HG02970 (cell line): ENCODE measurements at regions not wholly inside any gene's neighbourhood (a gene's known extent, or its start where the extent isn't known, plus 50 kb on each side); places are given as distances from the start of the nearest gene placed in this dataset.
"Not testable (repeated sequence)": the region's sequence is repeated elsewhere in the genome, so short reads cannot be mapped to it uniquely, and the experiment has no call there.

Experiments
- ATAC-seq: cut with Tn5 transposase; IDR thresholded peaks from one replicate; pipeline ENCODE4 v1.9.1; 2021; ENCODE audit warnings: mild to moderate bottlenecking, moderate library complexity, moderate number of reproducible peaks; ENCODE audit not compliant: unreplicated experiment, low FRiP score

DNA sequence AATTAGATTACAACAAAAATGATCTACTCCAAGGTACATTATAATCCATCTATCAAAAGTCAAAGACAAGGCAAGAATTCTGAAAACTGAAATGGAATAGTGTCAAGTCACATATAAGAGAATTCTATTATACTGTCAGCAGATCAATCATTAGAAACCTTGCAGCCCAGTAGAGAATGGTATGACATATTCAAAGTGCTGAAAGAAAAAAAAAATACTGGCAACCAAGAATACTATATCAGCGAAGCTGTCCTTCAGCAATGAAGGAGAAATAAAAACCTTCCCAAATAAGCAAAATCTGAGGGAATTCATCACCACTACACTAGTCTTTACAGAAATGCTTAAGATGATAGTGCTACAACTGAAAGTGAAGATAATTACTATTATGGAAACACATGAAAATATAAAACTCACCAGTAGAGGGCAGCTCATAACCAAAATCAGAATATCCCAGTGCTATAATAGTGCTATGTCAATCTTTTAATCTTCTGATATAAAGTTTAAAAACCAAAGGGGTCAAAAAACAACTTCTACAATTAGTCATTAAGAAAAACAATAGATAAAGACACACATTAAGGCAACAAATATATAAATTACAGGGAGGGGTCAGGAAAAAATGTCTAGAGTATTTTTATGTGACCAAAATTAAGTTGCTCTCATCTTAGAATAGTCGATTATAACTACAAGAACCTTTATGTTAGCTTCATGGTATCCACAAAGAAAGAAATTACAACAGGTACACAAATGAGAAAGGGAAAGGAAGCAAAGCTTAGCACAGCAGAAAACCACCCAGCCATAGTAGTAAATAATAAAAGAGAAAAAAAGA lies 190.7 kb upstream of the CNTN6 start:
- ATAC-seq: peak; percentile 84

DNA sequence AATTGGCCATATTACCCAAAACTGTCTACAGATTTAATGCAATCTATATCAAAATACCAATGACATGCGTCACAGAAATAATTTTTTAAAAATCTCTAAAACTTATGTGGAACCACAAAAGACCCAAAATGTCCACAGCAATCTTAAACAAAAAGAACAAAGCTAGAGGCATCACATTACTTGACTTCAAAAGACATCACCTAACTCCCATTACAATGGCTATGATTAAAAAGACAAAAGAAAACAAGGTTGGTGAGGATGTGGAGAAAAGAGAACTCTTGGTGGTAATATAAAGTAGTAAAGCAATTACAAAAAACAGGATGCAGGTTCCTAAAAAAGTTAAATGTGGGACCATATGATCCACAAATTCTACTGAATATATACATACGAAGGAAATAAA lies 187.6 kb upstream of the CNTN6 start:
- no peak for ATAC-seq

DNA sequence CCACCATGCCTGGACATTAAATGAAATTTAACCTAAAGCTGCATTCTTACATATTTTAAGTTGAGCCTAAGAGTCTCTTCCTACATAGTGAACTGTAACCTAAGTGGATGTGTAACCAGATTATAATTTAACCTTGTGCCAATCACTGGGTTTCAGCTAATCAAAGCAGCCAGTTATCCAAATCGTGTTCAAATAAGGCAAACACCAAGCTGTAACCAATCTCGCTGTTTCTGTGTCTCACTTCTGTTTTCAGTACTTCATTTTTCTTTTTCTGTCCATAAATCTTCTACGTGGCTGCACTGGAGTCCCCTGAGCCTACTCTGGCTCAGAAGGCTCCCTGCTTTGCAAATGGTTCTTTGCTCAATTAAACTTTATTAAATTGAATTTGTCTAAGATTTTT lies 186.1 kb upstream of the CNTN6 start:
- ATAC-seq: no peak

DNA sequence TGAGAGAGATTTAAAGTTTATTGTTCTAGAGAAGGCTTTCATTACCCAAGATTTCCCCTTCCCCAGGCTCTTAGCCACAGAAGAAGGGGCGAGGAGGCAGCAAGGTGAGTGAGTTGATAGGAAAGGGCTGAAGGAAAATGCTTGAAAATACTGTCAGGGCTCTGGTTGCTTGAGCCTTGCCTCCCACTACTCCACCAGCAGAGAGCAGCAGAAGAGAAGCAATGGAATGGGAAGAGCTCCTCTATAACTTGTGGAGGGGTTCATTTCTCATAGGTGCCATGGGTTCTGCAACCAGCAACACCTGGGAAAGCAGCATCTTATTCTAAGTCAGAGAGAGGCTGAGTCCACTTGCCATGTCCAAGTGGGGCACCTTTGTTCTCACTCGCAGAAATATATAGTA lies 184.0 kb upstream of the CNTN6 start:
- no peak for ATAC-seq

DNA sequence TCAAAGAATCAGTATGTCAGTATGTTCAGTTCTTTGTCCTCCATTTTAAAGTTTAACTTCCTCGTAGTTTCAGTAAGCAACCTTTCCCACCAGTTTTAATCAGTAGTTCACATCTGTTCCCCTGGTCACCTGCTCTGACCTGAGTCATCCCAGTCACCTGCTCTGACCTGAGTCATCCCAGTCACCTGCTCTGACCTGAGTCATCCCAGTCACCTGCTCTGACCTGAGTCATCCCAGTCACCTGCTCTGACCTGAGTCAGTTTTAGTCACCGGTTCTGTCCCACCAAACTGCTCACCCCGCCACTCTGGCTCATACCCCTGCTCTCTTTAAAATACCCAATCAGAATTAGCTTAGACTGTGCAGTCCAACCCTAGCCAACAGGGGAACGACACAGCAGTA lies 180.1 kb upstream of the CNTN6 start:
- ATAC-seq: not testable (repeated sequence)

DNA sequence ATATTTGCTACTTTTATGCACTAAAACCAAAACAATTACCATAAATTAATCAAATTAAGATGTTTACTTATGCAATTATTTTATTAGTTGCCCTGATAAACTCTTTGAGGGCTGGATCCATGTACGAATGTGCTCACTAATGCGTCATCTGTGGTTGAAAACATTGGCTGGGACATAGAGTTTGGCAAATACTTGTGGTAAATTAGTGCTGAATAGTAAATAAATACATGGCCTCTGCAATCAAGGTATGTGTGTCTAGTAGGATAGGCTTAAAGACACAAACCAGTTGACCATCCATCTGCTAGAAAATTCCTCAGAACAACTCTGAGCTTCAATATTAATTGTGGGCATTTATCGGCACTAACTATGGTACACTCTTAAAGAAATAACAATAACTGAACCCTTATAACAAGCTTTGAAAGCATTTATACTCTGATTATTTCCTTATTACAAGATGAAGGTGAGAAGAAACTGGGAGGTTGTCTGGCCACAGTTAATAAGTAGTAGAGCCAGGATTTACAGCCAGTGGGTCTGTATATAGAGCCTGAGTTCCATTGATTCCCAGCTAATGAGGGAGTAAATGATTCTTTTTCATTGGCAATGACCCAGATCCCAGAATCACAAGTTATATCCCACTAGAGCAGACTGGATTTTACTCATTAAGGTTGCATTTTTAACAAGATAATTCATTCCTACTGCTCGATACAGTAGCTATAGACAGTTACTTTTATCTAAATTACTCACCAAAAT lies 169.5 kb upstream of the CNTN6 start:
- ATAC-seq: no peak

DNA sequence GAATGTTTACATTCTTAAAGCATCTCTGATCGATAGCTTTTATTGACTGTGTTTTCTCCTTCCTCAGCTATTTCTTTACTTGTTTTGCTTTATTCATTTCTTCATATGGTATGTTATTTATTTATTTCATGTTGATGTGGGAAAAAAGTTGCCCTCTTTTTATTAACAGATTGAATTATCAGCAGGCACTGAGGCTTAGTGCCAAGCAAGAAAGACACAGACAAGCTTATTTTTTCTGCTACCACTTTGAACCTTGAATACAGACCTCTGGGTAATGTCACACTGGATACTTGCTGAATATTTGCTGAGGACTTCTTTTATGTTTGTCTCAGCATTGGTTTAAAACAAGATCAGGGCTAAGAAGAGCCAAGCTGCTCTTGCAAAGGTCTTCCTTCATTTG lies 162.0 kb upstream of the CNTN6 start:
- no peak for ATAC-seq

DNA sequence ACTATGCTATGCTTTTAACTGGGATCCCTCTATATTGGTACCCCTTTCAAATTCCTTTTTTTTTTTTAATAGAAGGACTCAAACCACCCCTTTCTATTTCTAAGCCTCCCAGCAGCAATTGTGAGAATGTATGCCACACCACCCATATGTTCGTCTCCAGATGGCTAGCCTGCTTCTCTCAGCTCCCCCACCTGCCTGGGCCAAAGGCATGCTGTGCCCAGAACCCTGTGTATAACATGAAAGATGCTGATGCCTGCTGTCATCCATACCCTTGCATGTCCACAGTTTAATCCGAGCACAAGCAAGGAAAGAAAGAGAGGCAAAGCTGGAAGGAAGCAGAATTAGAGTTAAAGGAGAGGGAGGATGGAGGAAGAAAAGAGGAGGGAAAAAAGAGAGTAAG lies 159.5 kb upstream of the CNTN6 start:
- ATAC-seq: no peak

DNA sequence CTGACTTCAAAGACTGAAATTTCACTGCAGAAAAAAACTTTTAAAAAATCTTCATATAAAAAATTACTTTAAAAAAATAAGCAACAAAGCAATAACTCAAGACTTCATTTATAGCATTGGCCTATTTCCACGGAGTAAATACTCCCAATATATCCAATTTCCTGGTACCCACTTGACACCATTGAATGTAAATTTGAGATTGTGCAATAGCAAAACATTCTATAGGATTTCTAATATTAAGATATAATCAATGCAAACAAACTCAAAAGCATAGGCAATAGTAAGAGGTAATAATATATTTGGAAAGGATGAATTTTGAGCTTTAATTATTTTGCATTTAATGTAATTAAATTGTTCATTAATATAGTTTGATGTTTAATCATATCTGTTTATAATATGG lies 148.0 kb upstream of the CNTN6 start:
- ATAC-seq: no peak

DNA sequence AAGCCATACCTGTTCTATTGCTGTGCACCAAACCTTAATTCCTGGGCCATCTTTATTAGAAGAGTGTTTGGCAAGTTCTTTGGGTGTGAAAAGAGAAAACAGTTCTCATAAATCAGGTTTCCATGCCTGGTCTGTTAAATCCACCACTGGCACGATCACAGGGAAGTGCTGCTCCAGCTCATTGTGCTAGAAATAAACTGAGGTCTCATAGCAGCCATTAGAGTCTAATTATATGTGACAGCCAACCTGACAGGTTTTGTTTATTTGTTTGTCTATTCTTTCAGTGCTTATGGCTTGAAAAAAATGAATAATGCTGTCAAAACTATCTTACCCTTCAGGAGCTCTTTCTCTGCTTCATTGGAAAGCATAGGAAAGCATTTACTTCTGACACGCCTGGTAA lies 147.1 kb upstream of the CNTN6 start:
- ATAC-seq: no peak

DNA sequence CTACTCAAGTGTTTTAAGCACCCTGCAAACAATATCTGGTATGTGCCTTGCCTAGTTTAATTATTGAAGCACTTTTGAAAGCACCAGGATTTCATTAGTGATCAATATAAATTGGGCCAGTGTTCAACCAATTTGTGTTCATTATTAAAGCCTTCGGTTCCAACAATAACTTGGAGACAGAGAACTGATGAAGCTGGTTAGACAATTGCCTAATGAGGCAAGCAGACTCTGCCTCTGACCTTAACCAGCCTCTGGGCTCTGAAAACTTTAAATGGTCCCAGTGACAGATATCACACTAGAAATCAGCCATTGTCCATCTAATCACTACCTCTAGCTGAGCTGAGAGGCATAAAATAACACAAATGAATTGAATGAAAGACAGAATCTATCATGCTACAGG lies 139.9 kb upstream of the CNTN6 start:
- ATAC-seq: no peak

DNA sequence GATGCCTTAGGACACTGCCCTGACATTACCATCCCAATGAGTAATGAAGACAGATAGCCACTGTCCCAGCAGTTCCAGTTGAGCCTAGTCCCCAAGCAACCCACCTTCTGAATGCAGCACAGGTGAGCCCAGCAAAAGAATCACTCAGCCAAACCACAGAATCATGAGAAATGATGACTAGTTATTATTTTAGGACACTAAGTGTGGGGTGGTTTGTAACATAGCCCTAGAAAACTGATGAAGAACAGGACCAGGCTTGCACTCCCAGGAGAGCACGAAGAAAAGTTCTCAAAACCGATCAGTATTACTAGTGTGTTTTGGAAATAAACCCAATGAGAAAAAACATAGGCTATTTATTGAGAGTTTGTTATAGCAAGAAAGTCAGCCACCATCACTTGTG lies 129.6 kb upstream of the CNTN6 start:
- no peak for ATAC-seq

DNA sequence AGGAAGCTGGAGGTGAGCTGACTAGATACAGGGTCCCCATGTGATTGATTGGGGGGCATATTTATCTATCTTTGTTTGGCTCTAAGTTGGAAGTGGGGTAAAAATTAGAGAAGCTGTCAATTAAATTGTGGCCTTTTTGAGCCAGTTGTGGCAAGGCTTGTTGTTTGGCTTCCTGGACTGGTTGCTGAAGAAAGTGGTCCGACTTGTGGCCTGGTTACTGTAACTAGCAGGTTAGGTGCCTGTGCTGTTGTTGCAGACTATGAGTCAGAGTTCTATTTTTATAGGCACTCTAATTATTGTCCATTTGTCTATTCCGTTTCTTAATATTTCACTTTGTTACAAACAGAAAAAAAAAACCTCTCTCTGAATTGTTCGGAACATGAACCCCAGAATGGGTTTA lies 129.1 kb upstream of the CNTN6 start:
- ATAC-seq: no peak

DNA sequence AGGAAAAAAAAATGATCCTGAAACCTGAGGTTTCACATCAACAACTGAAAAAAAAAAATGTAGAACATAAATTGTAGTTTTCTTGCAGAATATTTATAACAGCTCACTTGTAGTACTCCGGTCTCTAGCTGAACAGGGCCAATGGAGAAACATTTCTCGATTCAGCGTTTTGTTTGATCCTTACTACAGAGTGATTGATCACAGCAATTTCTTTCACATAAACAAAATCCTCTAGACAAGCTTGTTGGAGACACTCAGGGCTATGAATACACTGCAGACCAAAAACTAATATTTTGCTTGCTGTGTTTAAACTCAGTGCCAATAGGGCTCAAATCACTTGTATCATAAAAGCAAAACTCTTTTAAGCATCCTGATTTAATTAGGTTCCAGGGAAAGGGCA lies 127.0 kb upstream of the CNTN6 start:
- no peak for ATAC-seq

DNA sequence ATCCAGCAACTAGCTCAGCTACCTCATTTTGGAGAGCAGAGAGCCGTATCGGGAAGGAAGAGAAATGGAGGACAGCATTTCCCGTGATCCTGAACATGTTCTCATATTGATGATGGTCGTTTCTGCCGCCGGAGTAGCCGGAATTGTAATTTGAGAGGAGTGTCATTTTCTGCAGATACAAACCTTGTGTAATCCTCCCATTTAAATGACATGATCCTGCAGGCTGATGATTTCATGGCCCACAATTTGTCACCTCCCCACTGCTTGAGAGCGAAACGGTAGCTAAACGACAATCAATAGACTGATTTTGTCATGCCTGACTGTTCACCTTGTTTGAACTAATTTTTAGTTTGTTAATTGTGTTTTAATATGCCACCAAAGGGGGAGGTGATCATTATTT lies 126.5 kb upstream of the CNTN6 start:
- no peak for ATAC-seq

DNA sequence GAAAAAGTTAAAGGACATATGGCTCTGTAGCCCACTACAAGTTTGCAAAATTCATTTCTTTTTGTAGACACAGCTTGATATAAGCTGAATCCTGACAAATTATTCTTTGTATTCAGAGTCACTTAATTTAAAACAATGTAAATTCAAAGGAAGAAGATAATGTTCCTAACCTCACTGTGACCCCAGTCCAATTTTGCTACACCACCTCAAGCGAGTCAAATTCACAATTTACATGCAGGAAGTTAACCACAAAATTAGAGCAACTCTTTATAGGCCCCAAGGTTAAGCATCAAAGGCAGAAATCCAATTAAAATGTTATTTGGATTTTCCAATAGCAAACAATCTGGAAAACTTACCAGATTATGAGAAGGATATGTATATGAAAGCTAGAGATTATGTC lies 119.5 kb upstream of the CNTN6 start:
- ATAC-seq: no peak

DNA sequence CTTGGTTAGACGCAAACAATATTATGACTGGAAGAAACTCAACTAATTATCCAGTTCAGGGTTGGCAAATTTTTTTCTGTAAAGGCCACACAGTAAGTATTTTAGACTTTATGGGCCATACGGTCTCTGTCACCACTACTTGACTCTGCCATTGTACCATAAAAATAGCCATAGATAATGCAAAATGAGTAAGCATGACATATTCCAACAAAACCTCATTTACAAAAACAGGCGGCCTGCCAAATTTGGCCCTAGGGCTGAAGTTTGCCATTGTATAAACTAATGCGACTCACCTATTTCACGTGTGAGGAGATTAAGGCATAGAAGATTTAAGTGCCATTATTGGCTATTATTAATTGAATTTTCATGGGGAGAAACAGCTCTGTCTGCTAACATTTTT lies 116.8 kb upstream of the CNTN6 start:
- no peak for ATAC-seq

DNA sequence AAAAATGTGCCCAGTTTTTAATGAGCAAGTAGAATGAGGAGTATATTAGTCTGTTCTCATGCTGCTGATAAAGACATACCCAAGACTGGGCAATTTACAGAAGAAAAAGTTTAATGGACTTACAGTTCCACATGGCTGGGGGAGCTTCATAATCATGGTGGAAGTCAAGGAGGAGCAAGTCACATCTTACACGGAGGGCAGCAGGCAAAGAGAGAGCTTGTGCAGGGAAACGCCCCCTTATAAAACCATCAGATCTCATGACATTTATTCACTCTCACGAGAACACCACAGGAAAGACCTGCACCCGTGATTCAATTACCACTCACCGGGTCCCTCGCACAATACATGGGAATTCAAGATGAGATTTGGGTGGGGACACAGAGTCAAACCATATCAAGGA lies 111.7 kb upstream of the CNTN6 start:
- no peak for ATAC-seq

DNA sequence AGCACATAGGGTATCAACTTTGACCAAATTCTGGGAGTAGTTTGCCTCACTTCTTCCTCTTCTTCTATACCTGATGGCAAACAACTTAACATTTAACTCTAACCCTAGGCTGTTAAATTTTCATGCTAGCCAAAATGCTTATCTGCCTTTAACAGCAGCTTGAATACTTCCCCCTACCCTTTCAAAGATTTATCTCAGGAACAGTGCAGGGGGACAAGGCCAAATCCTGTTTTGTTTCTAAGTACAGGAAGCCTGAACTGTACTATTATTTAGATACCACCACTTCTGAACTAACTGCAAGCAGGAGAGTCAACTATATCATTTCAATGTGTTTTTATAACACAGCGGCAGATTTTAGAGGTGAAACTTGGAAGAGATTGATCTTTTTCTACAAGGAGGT lies 104.0 kb upstream of the CNTN6 start:
- no peak for ATAC-seq

DNA sequence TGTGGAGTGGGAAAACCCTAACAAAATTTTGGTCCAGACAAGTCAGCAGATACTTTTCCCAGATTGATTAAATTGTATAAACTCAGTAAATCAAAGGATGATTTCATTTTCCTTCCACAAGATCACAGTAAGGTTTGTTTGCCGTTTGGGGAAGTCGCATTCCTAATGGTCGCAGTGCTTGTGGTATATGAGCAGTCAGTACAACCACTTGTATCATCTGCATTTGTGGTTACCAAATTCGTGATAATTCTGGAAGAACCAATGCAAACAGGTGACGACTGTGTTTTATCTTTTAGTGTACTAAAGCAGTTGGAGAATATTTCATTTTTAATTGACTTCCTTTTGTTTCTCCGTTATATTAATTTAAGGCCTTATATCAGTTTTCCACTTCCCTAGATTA lies 100.0 kb upstream of the CNTN6 start:
- no peak for ATAC-seq

DNA sequence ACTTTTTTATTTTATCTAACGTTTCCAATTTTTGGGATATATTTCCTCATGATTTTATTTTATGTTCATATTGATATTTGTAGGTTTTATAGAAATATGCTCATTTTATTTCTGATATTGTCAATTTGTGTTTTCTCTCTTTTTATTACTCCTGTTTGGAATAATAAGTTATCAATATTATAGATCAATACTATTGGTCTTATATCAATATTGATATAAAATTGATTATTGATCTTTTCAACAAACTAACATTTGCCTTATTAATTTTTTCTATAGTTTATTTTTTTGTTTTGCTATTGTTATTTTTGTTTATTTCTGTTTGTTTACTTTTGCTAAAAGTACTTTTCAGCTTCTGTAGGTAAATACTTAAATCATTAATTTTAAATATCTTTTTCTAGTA lies 90.8 kb upstream of the CNTN6 start:
- ATAC-seq: no peak

DNA sequence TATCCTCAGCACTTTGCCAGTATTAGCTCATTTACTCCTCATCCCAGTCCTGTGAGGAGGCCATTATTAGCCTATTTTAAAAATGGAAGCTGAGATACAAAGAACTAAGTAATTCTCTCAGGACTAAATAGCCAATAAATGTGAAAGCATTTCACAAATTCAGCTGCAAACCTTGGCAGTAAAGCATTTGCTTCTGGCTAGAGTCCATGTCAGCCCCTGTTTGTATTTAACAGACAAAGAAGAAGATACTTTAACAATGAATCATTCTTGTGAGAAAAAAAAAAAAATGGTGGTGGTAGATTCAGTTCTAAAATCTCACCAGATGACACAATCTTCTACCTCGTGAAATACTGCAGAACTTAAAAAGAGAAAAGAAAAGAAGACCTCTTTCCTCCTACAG lies 85.0 kb upstream of the CNTN6 start:
- no peak for ATAC-seq
